ENCODE measurements at regions not wholly inside any gene's neighbourhood (a gene's known extent, or its start where the extent isn't known, plus 50 kb on each side); places are given as distances from the start of the nearest gene placed in this dataset.

DNA sequence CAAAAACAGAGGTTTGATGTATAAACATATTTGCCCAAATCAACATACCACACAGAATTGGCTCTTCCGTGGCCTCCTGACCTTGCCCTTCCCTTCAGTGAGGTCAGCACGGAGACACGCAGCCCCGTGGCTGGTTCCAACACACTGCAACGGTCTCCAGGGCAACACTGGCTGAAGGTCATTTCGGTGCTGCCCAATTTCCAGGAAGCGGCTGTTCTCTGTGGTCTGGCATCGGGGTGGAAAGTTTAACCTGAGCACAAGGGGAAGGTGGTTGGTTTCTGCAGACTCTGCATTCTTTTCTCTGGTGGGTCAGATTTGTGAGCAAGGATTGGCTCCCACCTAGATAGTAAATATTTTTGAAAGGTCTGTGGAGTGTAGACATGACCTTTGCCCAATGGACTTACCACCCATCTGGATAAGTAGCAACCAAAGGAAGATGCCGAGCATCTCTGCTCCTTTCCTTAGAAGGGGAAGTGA is 177.6 kb upstream of the PHACTR1 start:
- TF ChIP-seq CTCF (IDR thresholded peaks at IDR 0.05; ENCODE audit: poor library complexity, severe bottlenecking) (no peak), EP300 (conservative IDR thresholded peaks at IDR 0.05; ENCODE audit: poor library complexity, severe bottlenecking) (no peak), SMC3 (conservative IDR thresholded peaks at IDR 0.05; ENCODE audit: poor library complexity) (no peak), EZH2 (IDR thresholded peaks at IDR 0.05; ENCODE audit: borderline replicate concordance, insufficient read depth, low read length, poor library complexity, severe bottlenecking) (no peak)
